ENCODE measurements at regions not wholly inside any gene's neighbourhood (a gene's known extent, or its start where the extent isn't known, plus 50 kb on each side); places are given as distances from the start of the nearest gene placed in this dataset.

- no peak for ATAC-seq
- no peak for TF ChIP-seq ZNF565 (CRISPR knock-in tag; conservative IDR thresholded peaks at IDR 0.05; ENCODE audit: low read depth)
- no peak for TF ChIP-seq OSR1 (CRISPR knock-in tag; IDR thresholded peaks at IDR 0.05)
- no peak for TF ChIP-seq CREB5 (CRISPR knock-in tag; IDR thresholded peaks at IDR 0.05; ENCODE audit: low read depth)
- TF ChIP-seq ZNF70 (CRISPR knock-in tag; IDR thresholded peaks at IDR 0.05): no peak
- TF ChIP-seq ZNF8 (CRISPR knock-in tag; IDR thresholded peaks at IDR 0.05): no peak
- no peak for TF ChIP-seq PPARA (CRISPR knock-in tag; IDR thresholded peaks at IDR 0.05; ENCODE audit: borderline replicate concordance)
- no peak for TF ChIP-seq TOX (CRISPR knock-in tag; IDR thresholded peaks at IDR 0.05; ENCODE audit: borderline replicate concordance)
- TF ChIP-seq ZFP3 (CRISPR knock-in tag; IDR thresholded peaks at IDR 0.05): no peak
- TF ChIP-seq RARB (CRISPR knock-in tag; IDR thresholded peaks at IDR 0.05): no peak
- no peak for TF ChIP-seq ZFP30 (CRISPR knock-in tag; IDR thresholded peaks at IDR 0.05)
- no peak for TF ChIP-seq TSHZ2 (CRISPR knock-in tag; IDR thresholded peaks at IDR 0.05)
- no peak for TF ChIP-seq ZC3H10 (CRISPR knock-in tag; IDR thresholded peaks at IDR 0.05)
- no peak for TF ChIP-seq GLIS3 (CRISPR knock-in tag; IDR thresholded peaks at IDR 0.05)
- TF ChIP-seq POU6F1 (CRISPR knock-in tag; IDR thresholded peaks at IDR 0.05; ENCODE audit: borderline replicate concordance, low read depth): no peak
Measured at GRCh38 chr20:60728705-60729104, 523.4 kb upstream of the CDH4 start.

- TF ChIP-seq GLIS3 (CRISPR knock-in tag; IDR thresholded peaks at IDR 0.05) (no peak), ARNTL (CRISPR knock-in tag; IDR thresholded peaks at IDR 0.05; ENCODE audit: borderline replicate concordance, low read depth) (no peak), ESRRG (CRISPR knock-in tag; IDR thresholded peaks at IDR 0.05) (no peak), ZFP30 (CRISPR knock-in tag; IDR thresholded peaks at IDR 0.05) (no peak), ZNF70 (CRISPR knock-in tag; IDR thresholded peaks at IDR 0.05) (no peak)
- ATAC-seq: no peak
Measured at GRCh38 chr20:60729135-60729900, 522.7 kb upstream of the CDH4 start.

- TF ChIP-seq CSDC2 (CRISPR knock-in tag; IDR thresholded peaks at IDR 0.05): no peak
- no peak for TF ChIP-seq GLIS3 (CRISPR knock-in tag; IDR thresholded peaks at IDR 0.05)
- no peak for TF ChIP-seq TCF4 (CRISPR knock-in tag; IDR thresholded peaks at IDR 0.05; ENCODE audit: borderline replicate concordance)
- no peak for TF ChIP-seq CSRNP3 (CRISPR knock-in tag; IDR thresholded peaks at IDR 0.05)
- TF ChIP-seq OSR1 (CRISPR knock-in tag; IDR thresholded peaks at IDR 0.05): no peak
- no peak for TF ChIP-seq POU6F1 (CRISPR knock-in tag; IDR thresholded peaks at IDR 0.05; ENCODE audit: borderline replicate concordance, low read depth)
- TF ChIP-seq CREB5 (CRISPR knock-in tag; IDR thresholded peaks at IDR 0.05; ENCODE audit: low read depth): no peak
- TF ChIP-seq ZNF8 (CRISPR knock-in tag; IDR thresholded peaks at IDR 0.05): no peak
- no peak for TF ChIP-seq SNAI2 (CRISPR knock-in tag; IDR thresholded peaks at IDR 0.05)
- TF ChIP-seq PPARA (CRISPR knock-in tag; IDR thresholded peaks at IDR 0.05; ENCODE audit: borderline replicate concordance): no peak
- ATAC-seq: no peak
Measured at GRCh38 chr20:60732322-60732721, 519.7 kb upstream of the CDH4 start.
